GM18519 (cell line): ENCODE measurements at regions not wholly inside any gene's neighbourhood (a gene's known extent, or its start where the extent isn't known, plus 50 kb on each side); places are given as distances from the start of the nearest gene placed in this dataset.
"Not testable (repeated sequence)": the region's sequence is repeated elsewhere in the genome, so short reads cannot be mapped to it uniquely, and the experiment has no call there.

ENCODE experiments used
- ATAC-seq: cut with Tn5 transposase; IDR thresholded peaks from one replicate; pipeline ENCODE4 v1.9.1; 2021; ENCODE audit warnings: mild to moderate bottlenecking, moderate library complexity; ENCODE audit not compliant: unreplicated experiment, low FRiP score

DNA sequence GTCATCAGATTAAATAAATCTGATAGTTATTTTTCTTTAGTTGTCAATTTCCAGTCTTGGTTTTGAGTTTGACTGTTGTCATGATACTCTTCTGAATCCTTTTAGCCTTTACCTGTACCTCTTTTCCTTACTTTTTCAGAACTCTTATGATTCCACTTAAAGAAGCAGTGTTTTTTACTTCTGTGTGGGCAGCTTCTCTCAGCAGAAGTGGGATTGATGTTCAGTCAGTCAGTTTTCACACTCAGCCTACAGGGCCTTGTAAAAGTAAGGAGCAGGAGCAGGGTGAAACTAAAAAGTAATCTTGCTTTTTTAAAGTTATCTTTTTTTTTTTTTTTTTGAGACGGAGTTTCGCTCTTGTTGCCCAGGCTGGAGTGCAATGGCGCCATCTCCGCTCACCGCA, 75.1 kb downstream of the HAUS1 start:
- no peak for ATAC-seq

DNA sequence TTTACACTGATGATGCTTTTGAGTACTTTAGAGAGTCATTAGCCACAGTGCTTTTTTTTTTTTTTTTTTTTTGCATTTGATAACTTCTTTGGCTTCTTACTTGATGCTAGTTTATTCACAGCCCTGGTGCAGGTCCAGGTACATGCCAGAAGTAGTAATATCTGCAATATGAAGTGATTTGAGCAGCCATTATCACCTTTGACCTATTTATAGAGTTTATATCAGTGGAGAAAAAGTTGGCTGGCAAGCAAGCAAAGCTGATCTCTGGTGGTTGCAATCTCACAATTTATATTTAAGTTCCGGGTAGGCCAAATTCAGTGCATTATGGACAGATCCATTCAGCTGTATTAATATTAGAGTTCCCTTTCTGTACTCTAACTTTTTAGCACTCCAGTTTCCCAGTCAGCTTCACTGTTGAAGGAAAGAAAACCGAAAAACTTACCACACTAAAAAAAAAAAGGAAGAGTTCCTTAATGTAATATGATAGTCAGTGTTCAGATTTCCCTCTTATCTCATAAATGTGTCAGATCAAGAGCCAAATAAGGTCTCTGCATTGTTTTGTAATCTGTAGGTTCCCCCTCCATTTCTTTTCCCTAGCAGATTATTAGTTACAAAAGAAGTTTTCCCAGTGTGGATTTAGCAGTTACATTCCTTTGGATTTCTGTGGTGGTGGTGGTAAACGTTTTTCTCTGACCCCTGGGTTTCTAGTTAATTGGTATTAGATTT, 78.6 kb downstream of the HAUS1 start:
- no peak for ATAC-seq

DNA sequence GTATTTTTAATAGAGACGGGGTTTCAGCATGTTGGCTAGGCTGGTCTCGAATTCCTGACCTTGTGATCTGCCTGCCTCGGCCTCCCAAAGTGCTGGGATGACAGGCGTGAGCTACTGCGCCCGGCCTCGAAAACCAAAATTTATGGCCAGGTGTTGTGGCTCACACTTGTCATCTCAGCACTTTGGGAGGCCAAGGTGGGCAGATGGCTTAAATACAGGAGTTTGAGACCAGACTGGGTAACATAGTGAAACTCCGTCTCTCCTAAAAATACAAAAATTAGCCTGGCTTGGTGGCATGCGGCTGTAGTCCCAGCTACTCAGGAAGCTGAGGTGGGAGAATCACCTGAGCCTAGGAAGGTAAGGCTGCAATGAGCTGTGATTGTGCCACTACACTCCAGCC, 80.1 kb downstream of the HAUS1 start:
- ATAC-seq = not testable (repeated sequence)

DNA sequence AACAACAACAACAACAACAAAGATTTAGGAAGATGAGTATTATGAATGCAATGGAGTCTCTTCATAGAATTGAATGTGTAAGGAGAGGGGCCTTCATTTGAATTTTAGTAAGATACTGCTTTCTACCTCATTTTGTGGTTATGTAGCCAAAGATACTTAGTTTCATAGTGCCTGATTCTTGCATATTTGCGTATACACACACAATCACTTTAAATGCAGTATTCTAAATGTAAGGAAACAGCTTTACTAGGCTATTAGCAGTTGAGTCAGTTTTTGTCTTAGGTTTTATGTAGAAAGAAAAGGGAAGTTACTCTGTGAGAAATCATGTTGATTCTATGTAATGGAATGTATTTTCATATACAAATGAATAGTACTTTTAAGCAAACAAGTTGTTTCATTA, 80.5 kb downstream of the HAUS1 start:
- no peak for ATAC-seq

DNA sequence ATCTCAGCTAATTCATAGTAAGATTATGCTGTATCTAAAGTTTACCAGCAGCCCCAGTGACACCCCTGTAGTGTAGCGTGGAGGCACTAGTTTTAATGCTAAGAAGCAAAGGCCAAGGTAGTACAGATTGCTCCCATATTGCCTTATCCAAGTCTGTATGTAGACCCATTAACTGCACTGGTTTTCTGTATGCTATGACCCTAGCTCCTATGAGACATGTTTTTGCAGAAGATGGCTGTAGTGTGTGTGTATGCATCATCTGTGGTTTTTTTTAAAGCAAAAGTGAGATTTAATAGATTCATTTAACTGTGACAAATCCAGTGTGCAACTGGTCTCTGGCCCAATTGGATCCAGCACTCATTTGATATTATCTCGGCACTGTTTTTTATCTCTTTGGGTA, 86.5 kb downstream of the HAUS1 start:
- no peak for ATAC-seq

DNA sequence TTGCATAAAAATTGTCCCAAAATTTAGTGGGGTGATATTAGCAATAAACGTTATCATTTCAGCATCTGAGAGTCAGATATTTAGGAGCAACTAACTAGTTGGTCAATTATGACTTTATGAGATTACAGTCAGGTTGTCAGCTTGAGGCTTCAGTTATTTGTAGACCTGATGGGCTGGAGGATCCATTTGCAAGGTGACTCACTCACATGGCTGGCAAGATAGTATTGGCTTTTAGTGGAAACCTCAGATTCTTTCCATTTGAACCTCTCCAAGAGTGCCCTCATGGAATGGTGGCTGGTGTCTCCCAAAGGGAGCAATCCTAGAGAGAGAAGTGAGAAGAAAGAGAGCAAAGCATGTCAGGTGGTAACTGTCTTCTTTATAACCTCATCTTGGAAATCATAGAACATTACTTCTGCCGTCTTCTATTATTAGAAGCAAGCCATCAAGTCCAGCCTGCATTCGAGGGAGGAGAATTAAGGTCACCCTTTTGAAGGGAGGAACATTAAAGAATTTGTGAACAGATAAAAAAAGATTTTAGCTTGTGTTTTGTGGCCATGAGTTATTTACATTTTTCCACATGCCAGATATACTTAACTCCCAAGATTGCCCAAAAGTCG, 92.5 kb downstream of the HAUS1 start:
- no peak for ATAC-seq

DNA sequence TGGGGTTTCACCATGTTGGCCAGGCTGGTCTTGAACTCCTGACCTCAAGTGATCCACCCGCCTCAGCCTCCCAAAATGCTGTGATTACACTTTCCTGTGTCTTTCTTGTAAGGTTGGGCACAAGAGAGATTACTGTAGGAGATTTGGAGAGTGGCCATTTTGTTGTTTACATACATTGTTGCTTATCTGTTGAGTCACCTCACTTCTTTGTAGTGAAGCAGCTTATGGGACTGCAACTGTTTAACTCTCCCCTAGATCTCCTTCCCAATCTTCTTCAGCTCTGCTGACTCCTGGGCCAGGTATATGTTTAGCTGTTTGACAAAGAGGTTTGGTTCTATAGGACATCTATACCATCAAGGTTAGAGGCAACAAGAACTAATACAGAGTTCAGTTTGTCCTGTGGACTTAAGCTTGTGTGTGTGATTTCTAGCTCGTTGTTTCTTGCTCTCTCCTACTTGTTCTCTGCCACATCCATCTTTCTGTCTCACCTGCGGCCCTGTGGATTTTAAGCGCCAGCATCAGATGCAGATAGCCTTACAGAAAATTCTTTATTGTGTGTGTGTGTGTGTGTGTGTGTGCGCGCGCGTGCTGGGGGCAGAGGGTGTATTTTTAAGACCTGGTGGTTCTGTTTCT, 95.4 kb downstream of the HAUS1 start:
- no peak for ATAC-seq

DNA sequence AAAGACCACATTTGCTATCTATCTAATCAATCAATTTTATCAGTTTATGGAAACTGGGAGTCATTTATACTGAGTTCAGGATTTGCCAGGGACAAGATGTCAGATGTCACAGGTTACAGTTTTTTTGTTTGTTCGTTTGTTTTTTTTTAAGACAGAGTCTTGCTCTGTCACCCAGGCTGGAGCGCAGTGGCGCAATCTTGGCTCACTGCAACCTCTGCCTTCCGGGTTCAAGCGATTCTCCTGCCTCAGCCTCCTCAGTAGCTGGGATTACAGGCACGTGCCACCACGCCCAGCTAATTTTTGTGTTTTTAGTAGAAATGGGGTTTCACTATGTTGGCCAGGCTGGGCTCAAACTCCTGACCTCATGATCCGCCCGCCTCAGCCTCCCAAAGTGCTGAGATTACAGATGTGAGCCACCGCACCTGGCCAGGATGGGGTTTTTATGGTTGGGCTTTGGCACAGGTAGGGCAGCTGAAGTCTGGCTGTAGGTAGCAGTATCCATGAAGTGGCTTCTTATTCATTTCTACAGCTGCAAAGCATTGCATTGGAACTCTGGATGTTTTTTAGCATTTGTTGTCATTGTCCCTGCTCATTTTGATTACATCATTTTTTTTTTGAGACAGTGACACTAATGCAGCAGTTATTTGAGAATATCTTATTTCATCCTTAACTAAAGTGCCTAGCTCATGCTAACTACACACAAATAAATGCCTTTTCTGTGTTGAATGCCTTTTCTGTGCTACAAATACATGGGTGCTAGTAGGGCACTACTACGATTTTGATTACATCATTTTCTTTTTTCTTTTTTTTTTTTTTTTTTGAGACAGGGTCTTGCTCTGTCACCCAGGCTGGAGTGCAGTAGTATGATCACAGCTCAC, 96.2 kb downstream of the HAUS1 start:
- not testable (repeated sequence) for ATAC-seq

DNA sequence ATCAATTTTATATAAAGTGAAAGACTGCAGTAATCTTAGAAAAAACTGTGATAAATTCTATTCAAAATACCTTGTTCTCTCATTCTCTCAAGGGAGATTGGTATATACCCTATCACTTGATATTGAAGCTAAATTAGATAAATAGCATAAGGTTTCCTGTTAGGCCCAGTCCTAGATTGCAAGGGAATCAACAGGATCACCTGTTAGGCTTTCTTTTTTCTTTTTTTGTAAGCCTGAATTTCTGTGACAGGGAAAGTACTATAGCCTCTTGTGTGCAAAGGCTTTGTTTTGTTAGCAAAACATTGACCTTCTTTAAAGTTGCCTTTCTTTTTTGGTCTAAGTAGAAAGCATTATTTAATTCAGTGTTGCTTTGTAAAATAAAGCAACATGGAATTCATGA, 100.0 kb downstream of the HAUS1 start:
- no peak for ATAC-seq

DNA sequence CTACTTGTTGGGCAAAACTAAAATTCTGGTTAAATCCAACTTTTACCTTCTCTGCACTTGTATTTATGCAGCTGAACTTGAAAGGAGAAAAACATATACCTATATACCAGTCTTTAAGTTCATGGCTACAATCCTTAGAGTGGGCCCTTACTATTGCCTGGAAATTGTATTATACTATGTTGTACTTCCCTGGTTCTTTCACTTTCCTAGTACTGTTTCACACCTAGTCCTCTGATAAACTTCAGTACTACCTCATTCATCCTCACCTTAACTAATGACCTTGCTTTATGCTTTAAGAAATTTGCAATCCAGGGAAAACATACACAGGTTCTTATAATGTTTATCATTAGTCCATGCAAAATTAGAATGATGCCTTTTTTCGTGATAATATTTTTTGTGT, 103.8 kb downstream of the HAUS1 start:
- no peak for ATAC-seq

DNA sequence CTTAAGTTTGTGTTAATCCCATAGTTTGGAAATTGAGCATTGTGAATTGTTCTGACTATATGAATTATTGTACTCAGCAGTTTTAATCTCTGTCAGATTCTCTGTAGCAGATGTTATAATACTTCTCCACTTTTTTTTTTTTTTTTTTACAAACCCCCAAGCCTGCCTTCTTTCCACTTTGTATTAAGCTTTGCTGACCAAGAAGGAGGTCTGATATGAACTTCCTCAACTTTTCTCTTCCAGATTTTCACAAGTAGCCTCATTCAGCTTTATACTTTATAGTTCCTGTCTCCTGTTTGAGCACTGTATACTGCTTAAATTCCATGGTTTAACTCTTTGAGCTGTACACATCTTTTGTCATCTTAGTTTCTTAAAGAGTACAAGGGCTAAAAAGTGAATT, 105.0 kb downstream of the HAUS1 start:
- ATAC-seq = no peak

DNA sequence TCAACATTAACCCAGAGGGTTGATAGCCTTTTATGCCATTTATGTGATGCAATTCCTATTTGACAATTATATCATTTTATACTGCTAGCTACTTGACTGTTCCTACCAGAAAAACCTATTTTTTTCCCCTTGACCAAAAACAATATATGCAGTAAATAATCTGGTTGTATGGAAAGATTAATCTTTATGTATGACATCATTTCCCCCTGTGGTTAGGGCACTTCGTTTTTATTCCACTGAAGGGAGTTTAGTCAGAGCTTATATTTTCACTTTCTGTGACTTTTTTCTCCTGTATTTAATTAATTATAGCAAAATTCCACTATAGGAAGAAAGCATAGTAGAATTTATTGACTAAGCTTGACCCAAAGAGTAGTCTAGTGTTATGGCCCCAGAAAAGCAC, 107.6 kb downstream of the HAUS1 start:
- ATAC-seq = no peak

DNA sequence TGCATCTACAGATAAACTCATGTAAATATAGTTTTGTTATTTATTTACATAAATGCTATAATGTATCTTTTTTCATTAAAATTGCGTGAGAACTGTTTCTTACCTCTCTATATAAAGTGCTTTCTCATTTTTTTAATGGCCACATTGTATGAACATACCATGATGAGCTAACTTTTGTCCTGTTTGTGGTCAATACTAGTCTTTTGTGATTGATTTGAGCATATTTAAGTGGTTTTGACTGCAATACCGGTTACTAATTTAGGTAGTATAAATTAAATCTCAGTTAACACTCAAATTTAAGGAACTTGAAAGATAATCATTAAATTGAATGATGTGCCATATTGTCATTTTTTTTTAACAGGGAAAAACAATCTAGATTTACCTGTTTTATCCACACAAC, 108.2 kb downstream of the HAUS1 start:
- ATAC-seq = no peak

DNA sequence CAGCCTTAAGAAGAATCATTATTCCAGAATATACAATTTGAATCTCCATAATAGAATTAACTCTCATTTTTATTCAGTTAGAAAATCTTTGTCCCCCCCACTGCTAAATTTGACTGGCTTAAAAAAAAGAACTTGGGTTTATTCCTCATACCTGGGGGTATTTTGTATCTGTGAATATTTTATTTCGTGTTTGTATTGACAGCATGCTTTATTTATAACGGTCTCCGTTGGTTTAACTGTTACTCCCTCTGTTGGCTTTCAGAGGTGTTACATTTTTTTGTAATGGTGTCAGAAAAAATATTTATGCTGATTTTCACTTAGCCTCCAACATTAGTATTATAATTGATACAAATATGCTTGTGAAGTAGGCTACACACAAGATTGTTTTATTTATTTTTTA, 109.1 kb downstream of the HAUS1 start:
- no peak for ATAC-seq

DNA sequence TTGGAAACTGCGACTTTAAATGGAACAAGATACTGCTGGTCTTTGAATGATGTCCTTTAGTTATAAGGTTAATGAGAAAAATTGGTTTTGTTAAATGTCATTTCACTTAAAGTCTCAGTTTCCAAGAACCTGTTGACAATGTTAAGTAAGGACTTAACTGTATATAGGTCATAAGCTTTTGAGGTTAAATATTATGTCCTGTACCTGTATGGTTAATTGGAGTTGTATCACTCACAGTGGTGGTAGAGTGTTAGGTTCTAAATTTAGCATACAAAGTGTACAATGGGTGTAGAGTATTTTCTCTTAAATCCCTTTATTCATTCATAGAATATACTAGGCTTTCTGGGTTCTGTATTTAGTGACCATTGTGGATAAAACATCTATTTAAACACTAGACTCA, 110.2 kb downstream of the HAUS1 start:
- ATAC-seq = no peak

DNA sequence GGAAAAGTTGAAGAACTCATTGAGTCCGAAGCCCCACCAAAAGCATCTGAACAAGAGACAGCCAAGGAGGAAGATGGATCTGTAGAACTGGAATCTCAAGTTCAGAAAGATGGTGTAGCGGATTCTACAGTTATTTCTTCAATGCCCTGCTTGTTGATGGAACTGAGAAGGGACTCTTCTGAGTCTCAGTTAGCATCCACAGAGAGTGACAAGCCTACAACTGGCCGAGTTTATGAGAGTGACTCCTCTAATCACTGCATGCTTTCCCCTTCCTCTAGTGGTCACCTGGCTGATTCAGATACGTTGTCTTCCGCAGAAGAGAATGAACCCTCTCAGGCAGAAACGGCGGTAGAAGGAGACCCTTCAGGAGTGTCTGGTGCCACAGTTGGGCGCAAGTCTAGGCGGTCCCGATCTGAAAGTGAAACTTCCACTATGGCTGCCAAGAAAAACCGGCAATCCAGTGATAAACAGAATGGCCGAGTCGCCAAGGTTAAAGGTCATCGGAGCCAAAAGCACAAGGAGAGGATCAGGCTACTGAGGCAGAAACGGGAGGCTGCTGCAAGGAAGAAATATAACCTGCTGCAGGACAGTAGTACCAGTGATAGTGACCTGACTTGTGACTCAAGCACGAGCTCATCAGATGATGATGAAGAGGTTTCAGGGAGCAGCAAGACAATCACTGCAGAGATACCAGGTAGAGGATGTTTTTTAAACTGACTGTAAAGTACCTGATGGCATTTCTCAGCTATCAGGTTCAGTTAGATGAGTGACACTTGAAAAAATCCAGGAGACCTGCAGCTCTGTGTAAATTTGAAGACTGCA, 111.9 kb downstream of the HAUS1 start:
- no peak for ATAC-seq

DNA sequence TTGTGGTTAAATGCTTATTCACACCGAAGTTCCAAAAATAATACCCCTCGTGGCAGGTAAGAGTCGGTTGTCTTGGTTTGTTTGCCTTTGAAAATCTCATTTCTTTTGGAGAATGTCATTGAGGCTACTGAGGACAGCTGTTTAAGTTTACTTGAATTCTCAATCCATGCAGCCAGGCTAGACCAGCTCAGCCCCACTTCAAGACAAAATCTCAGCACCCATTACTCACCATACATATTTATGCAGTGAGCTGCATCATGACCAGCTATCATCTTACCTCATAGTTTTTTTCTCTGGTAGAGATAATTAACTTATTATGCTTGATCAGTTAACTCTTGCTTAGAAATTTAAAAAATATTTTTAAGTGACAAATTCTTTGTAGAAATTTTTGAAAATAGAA, 115.9 kb downstream of the HAUS1 start:
- ATAC-seq = no peak

DNA sequence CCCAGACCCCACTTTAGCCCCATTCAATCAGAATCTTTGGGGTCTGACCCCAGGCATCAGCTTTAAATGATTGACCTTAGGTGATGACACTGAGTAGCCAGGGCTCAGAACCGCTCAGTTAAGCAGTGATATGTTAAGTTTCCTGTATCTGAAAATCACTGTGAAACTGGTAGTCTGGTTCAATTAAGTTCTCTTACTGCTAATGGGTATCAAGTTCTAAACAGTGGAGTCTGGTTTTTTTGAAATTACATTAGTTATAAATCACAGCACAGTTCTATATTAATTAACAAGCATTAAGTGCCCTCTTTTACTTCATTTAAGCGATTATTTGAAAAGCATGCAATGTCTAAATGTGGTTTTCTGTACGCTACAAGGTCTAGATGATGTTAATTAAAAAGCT, 117.9 kb downstream of the HAUS1 start:
- no peak for ATAC-seq

DNA sequence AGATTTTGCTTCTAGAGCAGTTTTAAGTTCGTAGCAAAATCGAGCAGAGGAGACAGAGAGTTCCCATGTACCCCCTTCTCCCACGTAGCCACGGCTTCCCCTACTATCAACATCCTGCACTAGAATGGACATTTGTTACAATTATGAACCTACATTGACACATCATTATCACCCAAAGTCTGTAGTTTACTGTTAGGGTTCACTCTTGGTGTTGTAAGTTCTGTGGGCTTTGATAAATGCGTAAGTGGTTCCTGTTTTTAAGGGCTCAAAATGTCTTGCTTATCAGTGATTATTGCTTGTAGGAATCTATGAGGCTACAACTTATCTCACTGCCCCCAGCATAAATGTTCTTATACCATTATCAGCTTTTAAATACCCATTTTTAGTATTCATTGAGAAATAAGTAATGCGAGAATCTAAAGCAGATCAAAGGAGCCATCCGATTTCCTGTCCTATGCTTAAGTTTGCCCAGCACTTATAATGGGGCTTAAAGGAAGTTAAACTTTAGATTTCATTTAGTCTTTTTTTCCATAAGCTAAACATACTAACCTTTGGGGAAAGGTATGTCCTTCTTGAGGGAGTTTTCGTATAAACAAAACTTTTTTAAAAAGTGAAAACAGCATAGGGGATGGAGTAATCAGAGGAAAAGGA, 118.7 kb downstream of the HAUS1 start:
- no peak for ATAC-seq
